ENCODE measurements at regions not wholly inside any gene's neighbourhood (a gene's known extent, or its start where the extent isn't known, plus 50 kb on each side); places are given as distances from the start of the nearest gene placed in this dataset.

DNA sequence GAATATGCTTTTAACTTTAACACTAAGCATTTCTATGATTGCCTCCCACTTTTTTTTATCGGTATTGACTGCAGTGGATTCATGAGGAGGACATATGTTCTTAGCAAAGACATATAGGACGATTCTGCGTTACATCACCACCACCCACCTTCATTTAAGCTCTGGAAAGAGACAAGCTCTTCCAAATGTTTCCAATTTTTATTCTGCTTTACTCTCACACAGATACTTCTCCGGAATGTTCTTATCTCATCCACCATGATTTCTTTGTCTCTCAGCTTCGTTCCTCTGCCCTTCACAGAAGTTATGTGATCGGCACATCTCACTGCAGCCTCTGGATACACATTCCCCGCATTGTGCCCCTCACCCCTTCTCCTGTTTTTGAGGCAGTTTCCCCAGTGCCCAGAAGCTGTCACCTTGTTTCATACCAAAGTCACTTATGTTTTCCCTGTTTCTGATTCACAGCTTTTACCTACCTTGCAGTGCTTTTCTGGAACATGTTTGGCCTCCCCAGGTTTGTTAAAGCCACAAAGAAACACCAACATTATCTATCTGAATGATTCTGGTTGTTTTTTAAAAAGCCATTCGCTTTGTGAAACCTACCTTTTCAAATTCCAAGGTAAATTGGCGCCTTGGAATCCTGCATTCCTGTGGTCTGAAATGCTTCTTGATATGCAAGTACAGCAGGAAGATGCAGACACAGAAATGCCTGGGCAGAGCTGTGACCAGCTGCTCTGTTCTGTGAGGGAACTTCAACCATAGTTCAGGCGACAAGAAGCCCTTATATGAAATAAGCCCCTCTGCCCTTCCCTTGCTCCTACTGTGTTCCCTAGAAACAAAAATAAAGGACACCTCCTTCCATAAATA lies 1020.2 kb downstream of the TTLL7 start:
- DNase-seq (ENCODE audit: low read depth) = peak; percentile 7

DNA sequence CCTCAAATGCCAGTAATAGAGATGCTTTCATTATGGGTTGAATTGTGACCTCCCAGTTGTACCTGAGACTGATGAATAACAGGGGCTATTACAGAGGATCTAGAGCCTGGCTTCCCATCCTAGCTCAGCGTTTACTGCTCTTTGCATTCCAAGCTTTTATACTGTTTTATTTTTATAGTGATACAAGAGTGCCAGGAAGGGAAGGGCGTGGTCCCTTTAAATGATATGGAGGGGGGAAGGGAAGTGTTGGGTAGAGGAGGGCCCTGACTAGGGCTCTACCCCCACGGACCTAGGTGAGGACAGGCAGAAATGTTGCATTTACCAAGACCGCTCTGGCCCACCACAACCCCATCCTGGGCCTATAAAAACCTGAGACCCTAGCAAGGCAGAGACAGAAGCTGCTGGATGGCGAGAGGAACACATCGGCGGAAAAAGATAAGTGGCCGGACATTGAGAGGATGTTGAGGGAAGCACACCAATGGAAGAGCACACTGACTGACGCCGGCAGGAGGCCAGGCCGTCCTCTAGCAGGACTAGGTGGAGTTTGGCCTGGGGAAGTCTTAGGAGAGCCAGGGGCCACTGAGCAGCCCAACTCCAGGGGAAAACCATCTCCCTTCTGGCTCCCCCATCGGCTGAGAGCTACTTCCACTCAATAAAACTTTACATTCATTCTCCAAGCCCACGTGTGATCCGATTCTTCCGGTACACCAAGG lies 1025.9 kb downstream of the TTLL7 start:
- DNase-seq (ENCODE audit: low read depth) = no peak

DNA sequence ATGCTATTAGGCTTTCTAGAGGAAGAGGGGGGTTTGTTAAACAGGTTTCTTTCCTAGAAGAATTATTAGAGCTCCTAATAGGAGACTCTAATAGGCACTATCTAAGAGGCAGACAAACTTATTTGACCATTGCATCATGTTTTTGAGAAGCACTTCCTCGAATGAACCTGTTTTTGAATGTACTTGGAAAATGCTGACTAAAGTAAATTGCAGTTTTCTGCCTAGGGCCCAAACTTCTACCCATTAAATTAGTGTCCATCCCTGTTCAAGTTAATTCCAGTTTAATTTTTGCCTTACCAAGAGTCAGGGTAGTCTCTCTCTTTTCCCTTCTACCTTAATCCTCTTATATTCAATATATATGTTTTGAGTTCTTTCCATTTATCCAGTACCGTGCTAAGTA lies 1029.6 kb downstream of the TTLL7 start:
- no peak for DNase-seq (ENCODE audit: low read depth)

DNA sequence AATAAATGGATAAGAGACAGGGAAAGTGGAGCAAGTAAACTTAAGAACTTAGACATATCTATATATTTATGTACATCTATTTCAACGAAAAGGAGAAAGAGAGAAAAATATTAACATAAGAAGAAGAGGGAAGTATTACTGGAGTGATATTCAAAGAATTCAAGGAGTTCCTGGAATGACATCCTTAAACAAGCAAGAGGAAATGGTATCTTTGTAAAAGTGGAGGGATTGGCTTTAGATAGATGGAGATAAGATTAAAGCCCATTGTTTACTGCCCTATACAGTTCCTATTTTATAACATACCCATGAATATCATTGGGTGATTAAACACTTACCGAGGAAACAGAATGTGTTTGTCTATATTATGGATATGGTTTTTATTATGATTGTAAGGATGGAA lies 1036.3 kb downstream of the TTLL7 start:
- DNase-seq (ENCODE audit: low read depth) = no peak

DNA sequence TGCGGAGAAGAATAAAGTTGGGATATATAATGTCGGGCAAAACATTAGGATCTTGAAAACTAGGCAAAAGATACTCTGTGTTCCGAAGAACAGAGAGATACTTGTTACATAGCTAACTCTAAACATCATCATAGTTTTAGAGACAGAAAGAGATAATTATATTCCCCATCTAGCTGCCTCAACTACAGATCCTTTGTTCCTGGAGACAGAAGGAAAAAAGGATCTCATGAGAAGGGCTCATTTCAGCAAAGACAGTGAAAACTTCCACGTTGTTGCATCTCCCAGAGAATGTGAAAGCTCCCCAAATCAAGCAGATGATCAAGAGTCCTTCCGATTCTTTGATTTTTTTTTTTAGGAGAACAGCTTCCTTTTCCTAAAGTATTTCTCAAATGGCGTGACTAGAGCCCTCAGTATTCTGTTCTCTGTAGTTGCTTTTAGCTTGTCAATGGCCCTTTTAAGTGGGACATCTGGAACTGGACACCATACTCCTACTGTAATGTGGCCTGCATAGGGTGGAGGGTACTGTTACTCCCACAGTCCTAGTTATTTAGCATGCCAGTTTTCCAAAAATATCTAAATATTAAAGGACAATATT lies 1048.2 kb downstream of the TTLL7 start:
- no peak for DNase-seq (ENCODE audit: low read depth)

DNA sequence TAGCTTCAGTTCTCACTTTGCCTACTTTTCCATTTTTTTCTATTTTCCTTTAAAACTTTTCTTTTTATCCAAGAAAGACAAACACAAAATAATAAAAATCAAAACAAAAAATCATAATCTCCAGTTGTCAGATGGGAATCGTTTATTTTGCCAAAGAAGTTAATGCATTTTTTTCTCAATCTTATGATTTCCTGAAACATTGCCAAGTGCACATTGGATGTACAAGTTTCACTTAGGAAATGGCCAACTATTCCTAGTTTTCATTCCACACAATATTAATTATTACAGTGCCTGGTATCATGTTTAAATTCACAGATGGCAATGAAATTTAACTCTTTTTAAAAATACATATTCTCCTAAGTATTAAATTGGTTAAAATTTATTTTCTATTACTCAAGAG lies 1050.5 kb downstream of the TTLL7 start:
- no peak for DNase-seq (ENCODE audit: low read depth)

DNA sequence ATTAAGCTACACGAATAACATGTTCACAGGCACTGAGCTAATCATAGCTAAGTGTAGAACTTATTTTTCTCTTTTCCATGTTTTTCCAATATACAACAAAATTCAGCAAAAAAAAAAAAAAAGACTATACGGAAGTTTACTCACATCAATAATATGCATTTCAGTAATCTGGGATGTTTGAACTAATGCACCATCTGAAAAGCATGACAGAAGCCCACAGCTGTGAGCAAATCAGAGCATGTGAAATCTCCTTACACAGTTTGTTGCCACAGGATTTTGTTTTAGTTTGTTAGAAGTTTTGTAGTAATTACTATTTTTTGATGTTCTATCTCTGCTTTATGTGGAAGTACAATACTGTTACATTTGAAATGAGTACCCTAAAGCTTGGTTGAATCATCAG lies 1051.7 kb downstream of the TTLL7 start:
- no peak for DNase-seq (ENCODE audit: low read depth)

DNA sequence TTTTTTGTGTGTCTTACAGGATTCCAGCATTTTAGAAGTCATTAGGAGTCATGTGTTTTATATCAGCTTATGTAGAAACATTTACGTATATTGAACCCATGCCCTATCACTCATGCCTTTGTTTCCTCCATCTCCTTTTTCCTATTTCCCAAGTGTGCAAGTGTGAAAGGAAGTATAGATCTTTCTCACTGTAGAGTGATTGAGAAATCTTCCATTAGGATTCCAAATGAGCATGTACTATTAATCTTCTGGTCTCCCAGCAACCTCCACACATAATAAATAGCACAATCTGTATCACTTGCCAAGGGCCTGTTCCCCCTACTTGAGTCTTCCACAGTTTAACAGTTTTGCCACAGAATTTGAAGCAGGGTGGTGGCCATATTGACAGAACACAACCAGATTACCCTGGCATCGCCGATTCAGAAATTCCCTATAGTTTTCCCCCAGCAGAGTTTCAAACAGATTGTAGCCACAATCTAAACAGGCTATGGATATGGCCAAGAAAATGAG lies 1052.8 kb downstream of the TTLL7 start:
- DNase-seq (ENCODE audit: low read depth) = no peak

DNA sequence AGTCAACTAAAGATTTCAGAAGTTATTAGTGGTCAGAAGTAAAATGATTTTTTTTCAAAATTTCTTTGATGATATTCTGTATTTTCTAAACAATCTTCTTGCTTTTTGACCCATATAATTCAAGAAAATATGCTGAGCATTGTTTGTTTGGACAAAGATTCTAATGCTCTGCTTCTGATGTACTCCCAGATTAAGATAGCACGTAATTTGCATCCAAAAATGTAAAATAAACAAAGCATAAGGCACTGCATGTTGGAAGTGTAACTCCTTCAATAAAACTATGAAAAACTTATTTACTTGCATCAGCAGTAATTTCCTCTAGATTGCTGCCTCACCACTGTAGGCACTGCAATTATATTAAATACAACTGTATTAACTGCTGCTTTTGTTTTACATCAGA lies 1054.1 kb downstream of the TTLL7 start:
- DNase-seq (ENCODE audit: low read depth) = no peak

DNA sequence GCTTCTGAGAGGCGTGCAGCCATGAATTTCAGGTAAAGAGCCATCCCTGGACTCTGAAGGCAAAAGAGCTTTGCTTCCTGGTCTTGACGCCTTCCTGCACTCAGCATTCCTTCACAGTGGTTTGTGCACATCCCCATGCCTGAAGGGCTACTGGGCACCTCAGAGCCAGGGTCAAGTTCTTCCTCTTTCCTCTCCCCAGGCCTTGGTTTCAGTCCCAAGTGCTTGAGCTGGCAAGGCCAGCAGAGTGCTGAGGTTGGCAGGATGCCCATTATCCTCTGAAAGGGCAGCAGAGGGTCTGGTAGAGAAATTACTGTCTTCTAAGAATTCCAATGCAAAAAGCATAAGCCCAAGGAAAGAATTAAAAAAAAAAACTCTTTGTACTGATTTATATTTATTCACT lies 1064.9 kb downstream of the TTLL7 start:
- no peak for DNase-seq (ENCODE audit: low read depth)

DNA sequence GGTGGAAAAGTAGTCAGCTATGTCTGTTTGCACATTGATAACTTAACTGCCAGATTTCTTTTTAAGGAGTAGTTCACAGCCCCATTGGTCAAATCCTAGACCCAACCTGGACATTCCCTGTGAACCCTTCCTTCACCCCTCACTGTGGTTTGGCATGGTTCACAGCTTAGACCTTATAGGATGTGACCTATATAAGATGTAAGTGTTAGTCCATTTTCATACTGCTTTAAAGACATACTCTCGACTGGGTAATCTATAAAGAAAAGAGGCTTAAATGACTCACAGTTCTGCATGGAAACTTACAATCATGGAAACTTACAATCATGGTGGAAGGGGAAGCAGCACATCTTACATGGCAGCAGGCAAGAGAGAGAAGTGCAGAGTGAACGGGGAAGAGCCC lies 1066.2 kb downstream of the TTLL7 start:
- no peak for DNase-seq (ENCODE audit: low read depth)

DNA sequence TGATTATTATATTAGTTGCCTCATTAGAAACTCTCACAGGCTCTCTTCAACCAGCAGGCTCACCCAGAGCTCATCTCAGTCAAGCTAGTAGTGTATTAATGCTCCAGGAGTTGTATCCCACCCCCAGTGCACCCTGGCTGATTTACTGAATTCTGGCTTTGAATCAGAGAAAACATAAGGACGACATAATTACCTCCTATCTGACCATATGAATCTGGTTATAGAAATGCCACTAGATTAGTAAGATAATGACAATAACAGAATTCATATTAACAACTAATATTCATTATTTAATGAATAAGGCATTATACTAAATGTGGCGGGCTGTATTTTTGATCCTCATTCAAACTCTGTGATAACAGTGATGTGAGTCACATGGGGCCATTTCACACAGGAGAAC lies 1066.7 kb downstream of the TTLL7 start:
- no peak for DNase-seq (ENCODE audit: low read depth)

DNA sequence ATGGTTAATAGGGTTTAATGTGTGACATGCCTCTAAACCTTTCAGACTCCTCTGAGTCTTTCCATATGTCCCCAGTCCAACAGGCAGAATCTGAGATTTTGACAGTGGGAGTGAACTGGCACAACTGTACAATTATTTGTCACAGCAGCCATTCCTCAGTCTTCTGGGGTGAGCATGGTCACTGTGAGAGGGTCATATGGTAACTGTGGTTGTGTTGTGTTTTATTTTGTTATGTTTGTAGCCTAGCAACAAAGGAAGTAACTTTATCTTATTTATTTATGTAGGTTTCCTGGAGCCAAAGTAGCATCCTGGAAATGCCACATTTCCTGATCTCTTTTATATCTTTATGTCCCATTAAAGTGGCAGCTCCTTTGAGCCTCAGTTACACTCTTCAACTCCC lies 1067.9 kb downstream of the TTLL7 start:
- peak; percentile 24 for DNase-seq (ENCODE audit: low read depth)

DNA sequence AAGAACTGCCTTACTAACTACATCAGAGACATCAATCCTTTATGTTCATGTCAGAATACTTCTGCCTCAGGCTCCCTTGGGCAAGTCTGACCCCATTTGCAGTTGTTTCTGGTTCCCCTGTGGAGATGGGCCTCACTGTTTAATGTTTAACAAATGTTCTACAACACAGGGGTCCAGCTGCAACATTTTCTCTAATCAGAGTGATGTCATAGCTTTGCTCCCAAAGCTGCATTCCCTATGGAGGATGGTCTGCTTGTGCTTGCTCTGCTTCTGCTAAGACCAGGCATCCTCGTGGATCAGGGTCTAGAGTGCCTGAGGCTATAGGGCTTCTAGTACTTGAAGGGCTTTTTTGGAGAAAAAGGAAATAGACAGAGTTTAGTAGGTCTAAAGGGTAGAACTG lies 1071.2 kb downstream of the TTLL7 start:
- DNase-seq (ENCODE audit: low read depth) = no peak

DNA sequence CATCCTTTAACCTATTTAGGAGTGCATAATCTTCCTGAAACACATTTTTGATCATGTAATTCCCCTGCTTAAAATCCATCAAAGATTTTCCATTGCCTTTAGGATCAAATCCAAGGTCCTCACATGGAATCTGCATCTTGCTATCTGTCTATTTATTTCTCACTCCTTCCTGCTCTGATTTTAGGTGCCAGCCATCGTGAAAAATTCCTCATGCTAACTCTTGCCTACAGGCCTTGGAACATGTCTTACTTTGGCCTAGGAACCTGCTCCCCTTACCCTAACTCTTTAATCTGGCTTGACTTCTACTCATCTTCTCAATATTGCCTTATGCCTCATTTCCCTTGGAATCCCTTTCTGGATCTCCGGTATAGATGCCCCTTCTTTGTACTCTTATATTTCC lies 1074.3 kb downstream of the TTLL7 start:
- DNase-seq (ENCODE audit: low read depth) = no peak

DNA sequence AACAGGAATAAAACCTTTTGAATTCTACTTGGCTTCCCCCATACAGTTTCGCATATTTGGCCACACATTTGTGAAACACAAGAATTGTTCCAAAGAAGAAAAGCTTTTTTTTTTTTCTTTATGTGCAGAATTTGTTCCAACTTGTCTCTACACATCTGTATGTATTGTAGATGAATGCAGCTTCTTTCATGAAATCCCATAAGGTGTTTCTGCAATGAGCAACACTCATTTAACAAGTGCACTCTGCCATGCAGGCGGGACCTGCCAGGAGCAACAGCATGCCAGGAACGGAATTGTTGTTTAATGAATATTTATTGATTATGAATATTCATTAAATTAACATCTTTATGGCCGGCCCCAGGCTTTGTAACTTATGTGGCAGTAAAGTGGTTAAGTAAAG lies 1075.0 kb downstream of the TTLL7 start:
- no peak for DNase-seq (ENCODE audit: low read depth)

DNA sequence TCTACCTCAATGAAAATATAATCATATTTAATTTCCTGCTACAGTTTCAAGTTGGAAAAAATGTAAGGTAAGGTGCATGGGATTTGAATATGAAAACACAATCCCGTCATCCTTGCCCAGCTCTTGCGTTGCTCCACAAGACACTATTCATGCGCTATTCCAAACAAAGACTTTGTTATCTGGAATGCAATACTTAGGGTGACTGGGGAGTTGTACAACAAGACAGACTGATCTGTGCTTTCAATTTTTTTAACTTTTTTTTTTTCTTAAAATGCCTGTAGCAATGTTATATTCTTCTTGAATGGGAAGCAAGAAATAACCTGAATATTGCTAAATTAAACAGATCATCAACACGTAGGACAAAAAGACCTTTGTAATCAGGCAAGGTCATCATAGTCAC lies 1077.2 kb downstream of the TTLL7 start:
- DNase-seq (ENCODE audit: low read depth) = no peak

DNA sequence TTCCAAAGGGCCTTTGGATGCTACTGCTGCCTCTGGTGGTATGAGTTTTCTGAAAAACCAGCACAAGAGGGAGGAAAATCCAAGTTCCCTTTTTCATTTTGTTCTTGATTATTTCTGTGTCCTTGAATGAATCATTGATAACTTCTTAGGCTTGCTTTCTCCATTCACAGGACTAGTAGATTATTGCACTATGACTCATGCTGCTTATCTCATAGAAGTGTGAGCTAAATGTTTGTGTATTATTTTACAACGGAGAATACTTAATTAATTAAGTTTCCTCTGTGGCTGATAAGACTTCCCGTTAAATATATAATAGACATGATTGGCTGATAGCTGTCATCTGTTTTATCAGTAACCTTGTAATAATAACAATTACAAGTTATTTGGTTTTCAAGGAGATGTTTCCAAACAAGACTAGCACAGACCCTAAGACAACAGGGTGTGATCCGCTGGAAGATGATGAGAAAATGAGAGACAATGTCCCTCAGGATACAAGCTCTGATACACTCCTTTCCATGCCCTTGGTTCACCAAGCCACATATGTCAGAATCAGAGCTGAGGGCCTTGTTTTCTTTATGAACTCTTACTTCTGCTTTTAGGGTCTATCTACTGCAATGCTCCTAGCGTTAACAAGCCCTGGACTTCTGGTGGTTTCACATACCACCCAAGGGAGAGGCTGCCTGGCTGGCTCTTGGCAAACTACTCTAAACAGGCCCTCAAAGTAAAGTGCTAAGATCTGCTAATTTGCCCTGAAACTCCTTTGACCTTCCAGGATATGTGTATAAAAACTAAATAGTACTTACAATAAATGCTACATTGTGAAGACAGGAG lies 1078.3 kb downstream of the TTLL7 start:
- DNase-seq (ENCODE audit: low read depth) = peak; percentile 12

DNA sequence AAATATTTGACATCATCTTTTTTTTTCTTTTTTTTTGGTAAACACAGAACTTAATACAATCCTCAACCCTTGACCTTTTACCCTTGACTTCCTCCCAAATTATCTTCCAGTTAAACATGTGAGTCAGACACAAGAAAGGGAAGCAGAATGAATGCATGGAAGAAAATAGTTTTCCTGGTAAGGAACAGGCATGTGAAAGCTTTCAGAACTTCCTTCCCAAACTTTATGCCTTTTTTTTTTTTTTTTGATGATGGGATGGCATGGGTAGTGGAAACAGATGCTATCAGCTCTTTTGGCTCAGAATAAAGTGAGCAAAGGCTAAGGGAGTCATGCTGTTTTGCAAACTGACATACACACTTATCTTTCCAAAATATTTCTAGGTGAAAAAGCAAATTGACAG lies 1079.1 kb downstream of the TTLL7 start:
- no peak for DNase-seq (ENCODE audit: low read depth)

DNA sequence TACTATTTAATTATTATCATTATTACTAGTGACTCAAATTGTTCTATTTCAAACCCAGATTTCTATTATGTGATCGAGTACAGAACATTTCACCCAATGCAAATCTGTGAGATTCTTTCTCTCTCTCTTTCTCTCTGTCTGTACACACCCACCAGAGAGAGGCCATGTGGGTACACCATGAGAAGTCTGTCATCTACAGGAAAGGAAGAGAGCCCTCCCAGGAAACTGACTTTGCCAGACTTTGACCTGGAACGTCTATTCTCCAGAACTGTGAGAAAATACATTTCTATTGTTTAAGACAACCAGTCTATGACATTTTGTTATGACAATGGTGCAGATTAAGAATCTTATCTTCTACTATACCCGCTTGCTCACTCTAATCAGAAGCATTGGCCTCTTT lies 1091.6 kb downstream of the TTLL7 start:
- no peak for DNase-seq (ENCODE audit: low read depth)

DNA sequence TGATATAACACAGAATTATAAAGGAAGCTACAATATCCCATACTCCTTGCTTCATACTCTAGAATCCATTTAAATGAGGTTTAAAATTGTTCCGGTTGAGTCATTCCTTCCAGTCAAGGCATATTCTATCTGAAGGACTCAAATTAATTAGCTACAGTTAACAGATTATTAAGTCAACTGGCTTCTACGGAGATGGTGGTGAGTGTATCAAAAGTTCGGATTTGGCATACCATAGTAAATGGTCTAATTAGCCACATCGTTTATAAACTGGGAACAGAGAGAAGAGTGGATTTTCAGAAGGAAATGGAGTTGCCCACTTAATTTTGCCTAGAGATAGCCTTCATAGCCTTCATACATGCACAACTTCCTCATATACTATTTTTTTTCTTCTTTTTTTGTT lies 1095.3 kb downstream of the TTLL7 start:
- no peak for DNase-seq (ENCODE audit: low read depth)

DNA sequence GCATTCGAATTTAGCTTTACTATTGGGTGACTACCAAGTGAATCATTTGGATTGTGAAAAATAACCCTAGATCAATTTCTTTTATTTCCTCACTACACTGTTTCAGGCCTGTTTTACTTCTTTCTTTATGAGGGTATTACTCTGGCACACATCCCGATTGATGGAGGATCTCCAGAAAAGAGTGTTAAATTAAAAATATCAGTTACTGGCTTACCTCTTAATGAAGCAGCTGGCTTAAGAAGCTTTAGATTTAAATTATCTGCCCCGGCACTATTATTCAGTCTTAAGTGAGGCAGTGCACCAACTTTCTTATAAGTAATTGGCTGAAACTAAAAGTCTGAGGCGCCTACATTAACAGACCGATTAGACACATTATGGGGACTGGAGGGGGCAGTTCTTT lies 1097.4 kb downstream of the TTLL7 start:
- no peak for DNase-seq (ENCODE audit: low read depth)

Data from HT1080 (cell line).